ENCODE measurements at regions not wholly inside any gene's neighbourhood (a gene's known extent, or its start where the extent isn't known, plus 50 kb on each side); places are given as distances from the start of the nearest gene placed in this dataset.

GRCh38 chr1:67977756-67978155 is 72.7 kb downstream of the DIRAS3 start:
- TF ChIP-seq, protein P1, sequence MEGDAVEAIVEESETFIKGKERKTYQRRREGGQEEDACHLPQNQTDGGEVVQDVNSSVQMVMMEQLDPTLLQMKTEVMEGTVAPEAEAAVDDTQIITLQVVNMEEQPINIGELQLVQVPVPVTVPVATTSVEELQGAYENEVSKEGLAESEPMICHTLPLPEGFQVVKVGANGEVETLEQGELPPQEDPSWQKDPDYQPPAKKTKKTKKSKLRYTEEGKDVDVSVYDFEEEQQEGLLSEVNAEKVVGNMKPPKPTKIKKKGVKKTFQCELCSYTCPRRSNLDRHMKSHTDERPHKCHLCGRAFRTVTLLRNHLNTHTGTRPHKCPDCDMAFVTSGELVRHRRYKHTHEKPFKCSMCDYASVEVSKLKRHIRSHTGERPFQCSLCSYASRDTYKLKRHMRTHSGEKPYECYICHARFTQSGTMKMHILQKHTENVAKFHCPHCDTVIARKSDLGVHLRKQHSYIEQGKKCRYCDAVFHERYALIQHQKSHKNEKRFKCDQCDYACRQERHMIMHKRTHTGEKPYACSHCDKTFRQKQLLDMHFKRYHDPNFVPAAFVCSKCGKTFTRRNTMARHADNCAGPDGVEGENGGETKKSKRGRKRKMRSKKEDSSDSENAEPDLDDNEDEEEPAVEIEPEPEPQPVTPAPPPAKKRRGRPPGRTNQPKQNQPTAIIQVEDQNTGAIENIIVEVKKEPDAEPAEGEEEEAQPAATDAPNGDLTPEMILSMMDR (conservative IDR thresholded peaks at IDR 0.05; ENCODE audit: low read depth, low read length) = no peak
- H3K4me3 ChIP-seq (ENCODE audit: low read length) = no peak overlapping the region
- no peak for DNase-seq (ENCODE audit: low read depth)

DNA sequence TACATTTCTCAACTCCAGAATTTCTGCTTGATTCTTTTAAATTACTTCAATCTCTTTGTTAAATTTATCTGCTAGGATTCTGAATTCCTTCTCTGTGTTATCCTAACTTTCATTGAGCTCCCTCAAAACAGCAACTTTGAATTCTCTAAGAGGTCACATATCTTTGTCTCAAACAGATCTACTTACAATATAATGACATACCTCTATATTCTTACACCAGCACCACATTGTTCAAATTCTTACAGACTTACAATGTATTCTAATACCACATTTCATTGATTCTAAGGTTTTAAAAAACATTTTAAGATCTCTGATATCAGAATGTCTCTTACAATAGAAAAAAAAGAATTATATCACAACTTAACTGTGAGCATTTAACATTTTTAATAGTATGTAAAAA is 77.4 kb downstream of the DIRAS3 start:
- TF ChIP-seq, protein P1 (conservative IDR thresholded peaks at IDR 0.05; ENCODE audit: low read depth, low read length) = no peak
- H3K4me3 ChIP-seq (ENCODE audit: low read length) = no peak overlapping the region
- DNase-seq (ENCODE audit: low read depth) = no peak

- TF ChIP-seq, protein P1 (conservative IDR thresholded peaks at IDR 0.05; ENCODE audit: low read depth, low read length) = no peak
- no peak overlapping the region for H3K4me3 ChIP-seq (ENCODE audit: low read length)
- no peak for DNase-seq (ENCODE audit: low read depth)
Observed at GRCh38 chr1:67970088-67970487, 80.3 kb downstream of the DIRAS3 start.

GRCh38 chr1:67969446-67969845 is 81.0 kb downstream of the DIRAS3 start:
- TF ChIP-seq, protein P1 (conservative IDR thresholded peaks at IDR 0.05; ENCODE audit: low read depth, low read length) = no peak
- no peak for DNase-seq (ENCODE audit: low read depth)
- H3K4me3 ChIP-seq (ENCODE audit: low read length) = no peak overlapping the region

GRCh38 chr1:67966666-67967009 is 83.8 kb downstream of the DIRAS3 start:
- no peak for DNase-seq (ENCODE audit: low read depth)
- TF ChIP-seq, protein P1 (conservative IDR thresholded peaks at IDR 0.05; ENCODE audit: low read depth, low read length) = no peak

GRCh38 chr1:67965995-67966665 is 84.3 kb downstream of the DIRAS3 start:
- no peak overlapping the region for H3K4me3 ChIP-seq (ENCODE audit: low read length)
- no peak for DNase-seq (ENCODE audit: low read depth)
- TF ChIP-seq, protein P1 (conservative IDR thresholded peaks at IDR 0.05; ENCODE audit: low read depth, low read length) = no peak

More at GRCh38 chr1:67966666-67967009, 83.8 kb downstream of the DIRAS3 start:
- no peak overlapping the region for H3K4me3 ChIP-seq (ENCODE audit: low read length)

DNA sequence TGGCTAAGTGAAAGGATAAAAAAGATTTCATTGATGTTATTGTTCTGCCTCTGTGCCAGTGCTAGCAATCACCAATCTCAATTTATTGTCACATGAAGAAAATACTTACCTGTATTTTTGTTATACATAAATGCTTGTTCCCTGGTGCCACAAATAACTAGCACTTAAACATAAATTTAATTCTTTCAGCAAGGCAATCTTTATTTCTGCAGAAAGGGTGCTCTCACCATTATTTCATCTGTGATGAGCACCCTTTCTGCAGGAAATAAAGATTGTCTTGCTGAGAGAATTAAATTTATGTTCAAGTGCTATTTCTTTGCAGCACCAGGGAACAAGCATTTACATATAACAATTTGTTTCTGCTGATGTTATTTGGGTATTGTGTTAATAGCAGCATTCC is 87.2 kb downstream of the DIRAS3 start:
- DNase-seq (ENCODE audit: low read depth) = no peak
- TF ChIP-seq, protein P1 (conservative IDR thresholded peaks at IDR 0.05; ENCODE audit: low read depth, low read length) = no peak
- H3K4me3 ChIP-seq (ENCODE audit: low read length) = no peak overlapping the region

Measured in retinal pigment epithelial cell (primary cell).